A549 (cell line): ENCODE measurements at regions not wholly inside any gene's neighbourhood (a gene's known extent, or its start where the extent isn't known, plus 50 kb on each side); places are given as distances from the start of the nearest gene placed in this dataset.

ENCODE experiments used
- ATAC-seq, 2 experiments: fragments of 200-7000 bp in 1 of 2; fragments of >200 bp in 1 of 2; cut with Nextera tagmentation in 1 of 2; cut with Tn5 transposase in 1 of 2; 3 replicates each; pipeline versions ENCODE4 v1.8.0 to v1.9.1; 2018 to 2020; ENCODE audit warnings: mild to moderate bottlenecking in 1 of 2, moderate library complexity in 1 of 2
- CTCF ChIA-PET: fragments of 300-600 bp; sonication (Branson Sonifier 250); formaldehyde crosslinking; extraction: SDS; loops from one replicate; lab custom pipeline; 2021; ENCODE audit warnings: antibody characterized with exemption, inconsistent platforms; lab: Yijun Ruan, JAX
- POLR2A ChIA-PET: fragments of 350-600 bp; formaldehyde crosslinking; extraction: SDS; loops from one replicate; lab custom pipeline; 2021; ENCODE audit warnings: antibody characterized with exemption, inconsistent platforms; lab: Yijun Ruan, JAX
- DNase-seq, 2 experiments: peaks; one replicate each; pipeline versions ENCODE4 v3.0.0 to v3.0.0-alpha.2; 2011 to 2016; ENCODE audit warnings: low read depth in 1 of 2, low spot score in 1 of 2
- FAIRE-seq: peaks from 2 replicates; lab custom pipeline; 2011; peaks lifted over from hg19 to GRCh38; lab: Jason Lieb, UNC
- H3K27ac ChIP-seq, 2 experiments: fragments of >200 bp; sonication (Bioruptor Twin); formaldehyde crosslinking; 3 replicates each; pipeline ENCODE4 v1.5.1; 2016 to 2017
- H3K4me1 ChIP-seq: fragments of >200 bp; sonication (Bioruptor Twin); formaldehyde crosslinking; 3 replicates; pipeline ENCODE4 v1.6.1; 2016
- H3K4me2 ChIP-seq: fragments of >200 bp; sonication (Bioruptor Twin); formaldehyde crosslinking; 3 replicates; pipeline ENCODE4 v1.6.1; 2016
- H3K4me3 ChIP-seq: fragments of >200 bp; sonication (Bioruptor Twin); formaldehyde crosslinking; 3 replicates; pipeline ENCODE4 v1.5.1; 2016
- H3K9me3 ChIP-seq: fragments of >200 bp; sonication (Bioruptor Twin); formaldehyde crosslinking; 3 replicates; pipeline ENCODE4 v1.6.1; 2016
- ATOH8 ChIP-seq: fragments of 250-450 bp; sonication (Bioruptor Pico); IDR thresholded peaks from 2 replicates; pipeline ENCODE4 v1.5.0; 2020; ENCODE audit warnings: low read depth, mild to moderate bottlenecking, moderate library complexity
- CHD2 ChIP-seq: fragments of 150-350 bp; IDR thresholded peaks from 2 replicates; pipeline ENCODE4 v1.6.1; 2014; ENCODE audit warnings: low read length; ENCODE audit not compliant: partially characterized antibody
- CTCF ChIP-seq: fragments of >200 bp; sonication (Bioruptor Twin); formaldehyde crosslinking; IDR thresholded peaks from 3 replicates; pipeline ENCODE4 v1.5.1; 2016
- E2F6 ChIP-seq: IDR thresholded peaks from 2 replicates; pipeline ENCODE4 v1.6.1; 2012; ENCODE audit warnings: low read depth, borderline replicate concordance
- EHF ChIP-seq: fragments of 250-450 bp; sonication (Bioruptor Pico); IDR thresholded peaks from 2 replicates; pipeline ENCODE4 v1.5.0; 2020; ENCODE audit warnings: mild to moderate bottlenecking
- ELK1 ChIP-seq: fragments of 150-350 bp; IDR thresholded peaks from 2 replicates; pipeline ENCODE4 v1.6.1; 2014; ENCODE audit warnings: low read depth, mild to moderate bottlenecking, low read length
- EP300 ChIP-seq, 2 experiments: fragments of >200 bp; sonication (Bioruptor Twin); formaldehyde crosslinking; IDR thresholded peaks; 2 replicates in 1 of 2; 3 replicates in 1 of 2; pipeline ENCODE4 v1.6.1; 2016 to 2017
- ESRRA ChIP-seq: fragments of 150-350 bp; IDR thresholded peaks from 2 replicates; pipeline ENCODE4 v1.6.1; 2014; ENCODE audit warnings: mild to moderate bottlenecking, low read length, borderline replicate concordance
- FOSB ChIP-seq: fragments of 250-450 bp; sonication (Bioruptor Pico); IDR thresholded peaks from 2 replicates; pipeline ENCODE4 v1.5.0; 2020; ENCODE audit warnings: mild to moderate bottlenecking, moderate library complexity
- HOXB13 ChIP-seq: fragments of 250-450 bp; sonication (Bioruptor Pico); IDR thresholded peaks from 2 replicates; pipeline ENCODE4 v1.5.0; 2020; ENCODE audit warnings: low read depth, mild to moderate bottlenecking, moderate library complexity
- HOXB5 ChIP-seq: fragments of 250-450 bp; sonication (Bioruptor Pico); IDR thresholded peaks from 2 replicates; pipeline ENCODE4 v1.5.0; 2020; ENCODE audit warnings: mild to moderate bottlenecking, moderate library complexity
- KDM5A ChIP-seq: fragments of 200-600 bp; sonication (generic); IDR thresholded peaks from 2 replicates; pipeline ENCODE4 v1.6.1; 2016; ENCODE audit warnings: antibody characterized with exemption, mild to moderate bottlenecking
- PBX3 ChIP-seq: IDR thresholded peaks from 2 replicates; pipeline ENCODE4 v1.6.1; 2012
- PHF8 ChIP-seq: fragments of 200-600 bp; sonication (generic); IDR thresholded peaks from 2 replicates; pipeline ENCODE4 v1.6.1; 2016; ENCODE audit warnings: low read depth, mild to moderate bottlenecking, antibody characterized with exemption, moderate library complexity, borderline replicate concordance
- POLR2AphosphoS2 ChIP-seq: conservative IDR thresholded peaks from 2 replicates; pipeline ENCODE4 v1.6.1; 2012; ENCODE audit warnings: low read length, improper control_type of control experiment, inconsistent platforms
- RARB ChIP-seq: fragments of 250-450 bp; sonication (Bioruptor Pico); IDR thresholded peaks from 2 replicates; pipeline ENCODE4 v1.8.0; 2021; ENCODE audit warnings: mild to moderate bottlenecking, moderate library complexity
- REST ChIP-seq: fragments of 200-600 bp; sonication (generic); IDR thresholded peaks from 2 replicates; pipeline ENCODE4 v1.6.1; 2016; ENCODE audit warnings: antibody characterized with exemption, mild to moderate bottlenecking, moderate library complexity
- RFX5 ChIP-seq: fragments of 450-650 bp; IDR thresholded peaks from 2 replicates; pipeline ENCODE4 v1.7.1; 2014; ENCODE audit warnings: antibody characterized with exemption, mild to moderate bottlenecking, moderate library complexity
- RNF2 ChIP-seq: fragments of 200-600 bp; sonication (generic); IDR thresholded peaks from 2 replicates; pipeline ENCODE4 v1.6.1; 2016; ENCODE audit warnings: low read depth, mild to moderate bottlenecking, antibody characterized with exemption, moderate library complexity, borderline replicate concordance
- SMC3 ChIP-seq: fragments of >200 bp; sonication (Bioruptor Twin); formaldehyde crosslinking; IDR thresholded peaks from 3 replicates; pipeline ENCODE4 v1.6.1; 2018; ENCODE audit warnings: inconsistent platforms
- SREBF2 ChIP-seq: fragments of 450-650 bp; IDR thresholded peaks from 2 replicates; pipeline ENCODE4 v1.6.1; 2014; ENCODE audit warnings: mild to moderate bottlenecking, moderate library complexity
- TP53 ChIP-seq: fragments of 250-450 bp; sonication (Bioruptor Pico); IDR thresholded peaks from 2 replicates; pipeline ENCODE4 v1.5.0; 2021; ENCODE audit warnings: mild to moderate bottlenecking, moderate library complexity
- USF2 ChIP-seq: fragments of 450-650 bp; IDR thresholded peaks from 2 replicates; pipeline ENCODE4 v1.6.1; 2014; ENCODE audit warnings: antibody characterized with exemption
- WGBS: methylation state at CpG from one replicate; pipeline ENCODE4 v1.1.6; 2017; ENCODE audit errors: missing lambda C conversion rate; 5-methylcytosine and 5-hydroxymethylcytosine counted together

- no peak for FAIRE-seq
- no peak for ATAC-seq
- H3K9me3 ChIP-seq: no peaks in the 10 kb centered on the region
- TF ChIP-seq REST: no peak
- no peak for TF ChIP-seq PBX3
- TF ChIP-seq HOXB13: no peak
- TF ChIP-seq FOSB: no peak
- no peak for TF ChIP-seq RARB
- no peak for TF ChIP-seq KDM5A
- no peak for TF ChIP-seq SREBF2
- TF ChIP-seq ESRRA: no peak
- TF ChIP-seq, all 56 proteins: peak for 0
- CTCF ChIA-PET: no interaction called here
- Histone ChIP-seq H3K27ac (no peak overlapping the region), H3K4me3 (no peak overlapping the region), H3K4me2 (no peak overlapping the region), H3K4me1 (no peaks in the 10 kb centered on the region)
- no peak for DNase-seq
- POLR2A ChIA-PET: no interaction called here
- 33% methylated on average over 1 of the region's 1 CpG for WGBS
Observed at GRCh38 chr4:30399476-30399875, 320.7 kb upstream of the PCDH7 start.

- no peaks in the 10 kb centered on the region for H3K9me3 ChIP-seq
- H3K27ac ChIP-seq: no peak overlapping the region
- ATAC-seq (no peak), FAIRE-seq (no peak), DNase-seq (no peak)
- POLR2A ChIA-PET: no interaction called here
- no peak overlapping the region for H3K4me3 ChIP-seq
- CTCF ChIA-PET: no interaction called here
- no peaks in the 10 kb centered on the region for H3K4me1 ChIP-seq
- 43% methylated on average over 2 of the region's 2 CpGs for WGBS
- TF ChIP-seq CHD2: no peak
- no peak for TF ChIP-seq ELK1
- TF ChIP-seq CTCF: no peak
- no peak for TF ChIP-seq ATOH8 (CRISPR knock-in tag)
- no peak for TF ChIP-seq PHF8
- TF ChIP-seq FOSB: no peak
- no peak for TF ChIP-seq TP53
- no peak for TF ChIP-seq E2F6
- no peak for TF ChIP-seq EP300 (IDR thresholded peaks at IDR 0.05)
- no peak for TF ChIP-seq RNF2
- no peak for TF ChIP-seq RFX5
- no peak for TF ChIP-seq POLR2AphosphoS2
- no peak for TF ChIP-seq USF2
- no peak for TF ChIP-seq EHF (CRISPR knock-in tag)
- no peak for TF ChIP-seq HOXB5 (CRISPR knock-in tag)
- TF ChIP-seq SMC3: no peak
- no peak overlapping the region for H3K4me2 ChIP-seq
Observed at GRCh38 chr4:30402276-30402675, 317.9 kb upstream of the PCDH7 start.
